H1 (cell line): ENCODE measurements at regions not wholly inside any gene's neighbourhood (a gene's known extent, or its start where the extent isn't known, plus 50 kb on each side); places are given as distances from the start of the nearest gene placed in this dataset.

ENCODE experiments used
- CTCF ChIA-PET: fragments of 300-600 bp; sonication (Branson Sonifier 250); formaldehyde crosslinking; loops from one replicate; lab custom pipeline; 2021; ENCODE audit not compliant: partially characterized antibody; lab: Charles Lee
- POLR2A ChIA-PET: fragments of 300-600 bp; sonication (Branson Sonifier 250); formaldehyde crosslinking; loops from one replicate; lab custom pipeline; 2021; ENCODE audit warnings: inconsistent platforms; ENCODE audit not compliant: partially characterized antibody; lab: Charles Lee
- DNase-seq, 2 experiments: peaks; one replicate each; pipeline versions ENCODE4 v3.0.0 to v3.0.0-alpha.2; 2010 to 2022; ENCODE audit warnings: low spot score in 2 of 2, low read depth in 1 of 2, mixed read lengths in 1 of 2
- FAIRE-seq: peaks from 2 replicates; lab custom pipeline; 2011; peaks lifted over from hg19 to GRCh38; lab: Jason Lieb, UNC
- H2AFZ ChIP-seq: 2 replicates; pipeline ENCODE4 v1.8.1; 2012; ENCODE audit warnings: low read length, inconsistent platforms
- H2AK5ac ChIP-seq: 2 replicates; pipeline ENCODE4 v1.6.1; 2013; ENCODE audit warnings: low read depth, low read length
- H2BK120ac ChIP-seq: replicated peaks from 2 replicates; pipeline ENCODE3; 2013; ENCODE audit warnings: low read depth, low read length, inconsistent platforms
- H2BK12ac ChIP-seq: 2 replicates; pipeline ENCODE4 v1.6.1; 2013; ENCODE audit warnings: low read depth, low read length
- H2BK15ac ChIP-seq: 2 replicates; pipeline ENCODE4 v1.6.1; 2013; ENCODE audit warnings: low read length
- H2BK20ac ChIP-seq: 2 replicates; pipeline ENCODE4 v1.6.1; 2013; ENCODE audit warnings: low read length
- H2BK5ac ChIP-seq: 2 replicates; pipeline ENCODE4 v1.6.1; 2013; ENCODE audit warnings: low read depth, low read length
- H3K14ac ChIP-seq: 2 replicates; pipeline ENCODE4 v1.6.1; 2013; ENCODE audit warnings: inconsistent platforms; ENCODE audit not compliant: insufficient read length
- H3K18ac ChIP-seq: 2 replicates; pipeline ENCODE4 v1.6.1; 2013; ENCODE audit warnings: low read length; ENCODE audit errors: extremely low read depth
- H3K23ac ChIP-seq: 2 replicates; pipeline ENCODE4 v1.6.1; 2013; ENCODE audit warnings: inconsistent platforms; ENCODE audit not compliant: insufficient read length
- H3K23me2 ChIP-seq: 2 replicates; pipeline ENCODE4 v1.6.1; 2013; ENCODE audit warnings: low read depth, low read length
- H3K27ac ChIP-seq: 2 replicates; pipeline ENCODE4 v1.6.1; 2011; ENCODE audit warnings: low read depth, low read length, inconsistent platforms
- H3K27me3 ChIP-seq, 4 experiments: replicated peaks in 1 of 4; 1 replicate in 1 of 4; 2 replicates in 3 of 4; pipeline versions ENCODE4 v1.6.1 to v1.8.1; 2011 to 2013; ENCODE audit warnings: low read length in 3 of 4, mild to moderate bottlenecking in 3 of 4, inconsistent platforms in 2 of 4, mixed read lengths in 2 of 4, moderate library complexity in 1 of 4; ENCODE audit not compliant: control insufficient read depth in 3 of 4, insufficient read depth in 3 of 4; ENCODE audit errors: extremely low read depth in 1 of 4
- H3K36me3 ChIP-seq, 4 experiments: 2 replicates each; pipeline versions ENCODE4 v1.6.1 to v1.8.1; 2011 to 2013; ENCODE audit warnings: mild to moderate bottlenecking in 4 of 4, low read length in 3 of 4, moderate library complexity in 2 of 4, control low read depth in 1 of 4, inconsistent platforms in 1 of 4; ENCODE audit not compliant: insufficient read depth in 4 of 4, control insufficient read depth in 2 of 4
- H3K4ac ChIP-seq: replicated peaks from 2 replicates; pipeline ENCODE3; 2013; ENCODE audit warnings: low read length, low read depth, mixed read lengths, inconsistent platforms; ENCODE audit not compliant: insufficient read length
- H3K4me1 ChIP-seq, 4 experiments: replicated peaks in 1 of 4; 1 replicate in 1 of 4; 2 replicates in 3 of 4; pipeline versions ENCODE4 v1.6.1 to v1.8.1; 2011 to 2013; ENCODE audit warnings: low read length in 3 of 4, inconsistent platforms in 2 of 4, mixed read lengths in 1 of 4; ENCODE audit not compliant: insufficient read depth in 4 of 4, control insufficient read depth in 3 of 4
- H3K4me2 ChIP-seq, 2 experiments: 2 replicates each; pipeline versions ENCODE4 v1.6.1 to v1.8.1; 2011 to 2013; ENCODE audit warnings: low read depth in 2 of 2, low read length in 2 of 2, control low read depth in 1 of 2, inconsistent platforms in 1 of 2, mild to moderate bottlenecking in 1 of 2; ENCODE audit not compliant: insufficient read depth in 1 of 2
- H3K4me3 ChIP-seq, 4 experiments: fragments of 200-600, 300-600 bp in 1 of 4; sonication (generic), shearing (Covaris generic), sonication (Bioruptor Twin) in 1 of 4; 2 replicates each; pipeline versions ENCODE4 v1.5.1 to v1.8.1; 2011 to 2016; ENCODE audit warnings: low read length in 4 of 4, low read depth in 3 of 4, control low read depth in 2 of 4, inconsistent platforms in 2 of 4, mild to moderate bottlenecking in 2 of 4, mixed read lengths in 1 of 4, moderate library complexity in 1 of 4; ENCODE audit not compliant: insufficient read depth in 2 of 4; ENCODE audit errors: extremely low read depth in 1 of 4
- H3K56ac ChIP-seq: replicated peaks from 2 replicates; pipeline ENCODE3; 2013; ENCODE audit warnings: low read depth, mild to moderate bottlenecking, mixed read lengths, low read length, inconsistent platforms; ENCODE audit not compliant: insufficient read length
- H3K79me1 ChIP-seq: 2 replicates; pipeline ENCODE4 v1.6.1; 2013; ENCODE audit warnings: low read depth, low read length, control low read depth
- H3K79me2 ChIP-seq, 2 experiments: 2 replicates each; pipeline versions ENCODE4 v1.6.1 to v1.8.1; 2012 to 2013; ENCODE audit warnings: low read length in 2 of 2, mild to moderate bottlenecking in 2 of 2, inconsistent platforms in 1 of 2; ENCODE audit not compliant: insufficient read depth in 2 of 2, control insufficient read depth in 1 of 2
- H3K9ac ChIP-seq, 4 experiments: replicated peaks in 1 of 4; 1 replicate in 1 of 4; 2 replicates in 3 of 4; pipeline versions ENCODE4 v1.6.1 to v1.8.1; 2011 to 2013; ENCODE audit warnings: low read depth in 3 of 4, low read length in 3 of 4, control low read depth in 2 of 4, mild to moderate bottlenecking in 2 of 4, moderate library complexity in 2 of 4, inconsistent platforms in 1 of 4; ENCODE audit errors: extremely low read depth in 1 of 4
- H3K9me3 ChIP-seq, 2 experiments: 2 replicates each; pipeline versions ENCODE4 v1.6.1 to v1.8.1; 2012 to 2013; ENCODE audit warnings: mild to moderate bottlenecking in 2 of 2, moderate library complexity in 2 of 2, control low read depth in 1 of 2, inconsistent platforms in 1 of 2, low read depth in 1 of 2, low read length in 1 of 2, mixed read lengths in 1 of 2; ENCODE audit not compliant: insufficient read depth in 2 of 2
- H4K20me1 ChIP-seq, 2 experiments: replicated peaks in 1 of 2; 2 replicates each; pipeline versions ENCODE3 to v1.8.1; 2011 to 2013; ENCODE audit warnings: inconsistent platforms in 2 of 2, low read length in 2 of 2, mild to moderate bottlenecking in 1 of 2; ENCODE audit not compliant: insufficient read depth in 2 of 2, control insufficient read depth in 1 of 2
- H4K5ac ChIP-seq: 2 replicates; pipeline ENCODE4 v1.6.1; 2013; ENCODE audit warnings: low read length, low read depth, mixed read lengths, inconsistent platforms; ENCODE audit not compliant: insufficient read length
- H4K8ac ChIP-seq: 2 replicates; pipeline ENCODE4 v1.8.0; 2013; ENCODE audit warnings: mild to moderate bottlenecking, moderate library complexity, low read length, inconsistent platforms; ENCODE audit not compliant: insufficient read depth; ENCODE audit errors: extremely low read depth
- H4K91ac ChIP-seq: replicated peaks from 2 replicates; pipeline ENCODE3; 2013; ENCODE audit warnings: low read length, mixed read lengths, inconsistent platforms; ENCODE audit not compliant: insufficient read length
- CTCF ChIP-seq, 3 experiments: IDR thresholded peaks; 1 replicate in 2 of 3; 2 replicates in 1 of 3; pipeline versions ENCODE4 v1.5.1 to v1.6.1; 2011; ENCODE audit warnings: low read length in 3 of 3, mild to moderate bottlenecking in 3 of 3, inconsistent platforms in 2 of 3, low read depth in 1 of 3, moderate library complexity in 1 of 3; ENCODE audit not compliant: insufficient read depth in 1 of 3; ENCODE audit errors: control extremely low read depth in 1 of 3
- EGR1 ChIP-seq: IDR thresholded peaks from 2 replicates; pipeline ENCODE4 v1.6.1; 2011; ENCODE audit warnings: low read depth, low read length, borderline replicate concordance
- EP300 ChIP-seq, 2 experiments: IDR thresholded peaks; 1 replicate in 1 of 2; 2 replicates in 1 of 2; pipeline ENCODE4 v1.6.1; 2011 to 2012; ENCODE audit warnings: low read depth in 2 of 2, low read length in 2 of 2, mild to moderate bottlenecking in 2 of 2, borderline replicate concordance in 1 of 2, inconsistent platforms in 1 of 2, moderate library complexity in 1 of 2
- GTF2F1 ChIP-seq: IDR thresholded peaks from 2 replicates; pipeline ENCODE4 v1.6.1; 2012; ENCODE audit warnings: low read depth, low read length, improper control_type of control experiment, borderline replicate concordance
- HDAC2 ChIP-seq, 2 experiments: fragments of 300-600 bp in 1 of 2; sonication (generic) in 1 of 2; IDR thresholded peaks; 2 replicates each; pipeline ENCODE4 v1.6.1; 2011 to 2012; ENCODE audit warnings: low read depth in 2 of 2, low read length in 2 of 2, mild to moderate bottlenecking in 2 of 2, moderate library complexity in 2 of 2, borderline replicate concordance in 1 of 2, inconsistent platforms in 1 of 2
- JUN ChIP-seq: IDR thresholded peaks from 2 replicates; pipeline ENCODE4 v1.6.1; 2011; ENCODE audit warnings: low read depth, mild to moderate bottlenecking, improper control_type of control experiment, low read length
- NRF1 ChIP-seq: IDR thresholded peaks from 2 replicates; pipeline ENCODE4 v1.6.1; 2011; ENCODE audit warnings: mild to moderate bottlenecking, low read depth, low read length, improper control_type of control experiment
- POLR2A ChIP-seq, 2 experiments: IDR thresholded peaks; 1 replicate in 1 of 2; 2 replicates in 1 of 2; pipeline ENCODE4 v1.6.1; 2011; ENCODE audit warnings: low read depth in 2 of 2, low read length in 2 of 2, mild to moderate bottlenecking in 2 of 2; ENCODE audit errors: control extremely low read depth in 1 of 2
- POLR2AphosphoS5 ChIP-seq: IDR thresholded peaks from 2 replicates; pipeline ENCODE4 v1.6.1; 2011; ENCODE audit warnings: low read depth, low read length
- SAP30 ChIP-seq: fragments of 300-600 bp; sonication (generic); IDR thresholded peaks from 2 replicates; pipeline ENCODE4 v1.7.1; 2012; ENCODE audit warnings: low read length, moderate library complexity, mild to moderate bottlenecking, inconsistent platforms; ENCODE audit not compliant: insufficient read depth, insufficient replicate concordance
- SIN3A ChIP-seq, 2 experiments: IDR thresholded peaks in 1 of 2; conservative IDR thresholded peaks in 1 of 2; 2 replicates each; pipeline ENCODE4 v1.6.1; 2011 to 2012; ENCODE audit warnings: low read length in 2 of 2, improper control_type of control experiment in 1 of 2, low read depth in 1 of 2, mild to moderate bottlenecking in 1 of 2
- SP2 ChIP-seq: IDR thresholded peaks from 2 replicates; pipeline ENCODE4 v1.6.1; 2012; ENCODE audit warnings: mild to moderate bottlenecking, low read length, inconsistent platforms
- WGBS, 2 experiments: shearing (Covaris generic) in 1 of 2; methylation state at CpG; one replicate each; pipeline versions ENCODE4 v1.1.6 to v1.1.7; 2013 to 2015; ENCODE audit warnings: low lambda C conversion rate in 2 of 2, mixed read lengths in 2 of 2, inconsistent platforms in 1 of 2, low coverage in 1 of 2, missing lambda C conversion rate in 1 of 2; ENCODE audit not compliant: insufficient replicate concordance in 2 of 2, insufficient coverage in 1 of 2, insufficient read length in 1 of 2; ENCODE audit errors: extremely low coverage in 1 of 2, missing lambda C conversion rate in 1 of 2; 5-methylcytosine and 5-hydroxymethylcytosine counted together

- no peak for FAIRE-seq
- WGBS, 2 experiments = 82% methylated on average over 6 of the region's 6 CpGs; no CpG with 5 or more reads in 1 of the 2 experiments
- TF ChIP-seq HDAC2 (IDR thresholded peaks at IDR 0.05; ENCODE audit: borderline replicate concordance in 1 of 2, low read depth in 2 of 2, low read length in 2 of 2) (no peak), POLR2AphosphoS5 (no peak), SAP30 (no peak), GTF2F1 (no peak), POLR2A (IDR thresholded peaks at IDR 0.05; ENCODE audit: control extremely low read depth in 1 of 2, low read depth in 2 of 2, low read length in 2 of 2) (no peak), CTCF (IDR thresholded peaks at IDR 0.05; ENCODE audit: control extremely low read depth in 1 of 3, insufficient read depth in 1 of 3, low read depth in 1 of 3, low read length in 3 of 3) (no peak), EGR1 (no peak), NRF1 (no peak), SIN3A (conservative IDR thresholded peaks at IDR 0.05 in 1 of 2, IDR thresholded peaks at IDR 0.05 in 1 of 2; ENCODE audit: low read depth in 1 of 2, low read length in 2 of 2) (no peak), JUN (no peak), SP2 (no peak), EP300 (IDR thresholded peaks at IDR 0.05; ENCODE audit: borderline replicate concordance in 1 of 2, low read depth in 2 of 2, low read length in 2 of 2) (no peak)
Observed at GRCh38 chr14:41393512-41393911, 213.2 kb upstream of the LRFN5 start.

More at GRCh38 chr14:41393512-41393911, 213.2 kb upstream of the LRFN5 start:
- no peak overlapping the region for H3K4ac ChIP-seq
- no peaks in the 10 kb centered on the region for H3K9me3 ChIP-seq
- no peak overlapping the region for H2AFZ ChIP-seq
- H3K4me1 ChIP-seq = no peaks in the 10 kb centered on the region
- no peak overlapping the region for H3K23ac ChIP-seq
- no peak overlapping the region for H2BK120ac ChIP-seq
- no peaks in the 10 kb centered on the region for H3K36me3 ChIP-seq
- H2BK12ac ChIP-seq = no peak overlapping the region
- no peak overlapping the region for H3K14ac ChIP-seq
- H2BK20ac ChIP-seq = no peak overlapping the region
- H3K79me1 ChIP-seq = no peaks in the 10 kb centered on the region
- H4K20me1 ChIP-seq = no peaks in the 10 kb centered on the region
- no peaks in the 10 kb centered on the region for H3K79me2 ChIP-seq
- no peaks in the 10 kb centered on the region for H3K27me3 ChIP-seq
- H3K9ac ChIP-seq = no peak overlapping the region
- H3K4me3 ChIP-seq = no peak overlapping the region
- no peak overlapping the region for H4K8ac ChIP-seq
- POLR2A ChIA-PET = no interaction called here
- no peak overlapping the region for H2BK5ac ChIP-seq
- H2BK15ac ChIP-seq = no peak overlapping the region
- no peak overlapping the region for H3K27ac ChIP-seq
- DNase-seq = no peak
- H3K4me2 ChIP-seq = no peak overlapping the region
- no peak overlapping the region for H3K56ac ChIP-seq
- H4K91ac ChIP-seq = no peak overlapping the region
- CTCF ChIA-PET = no interaction called here
- no peaks in the 10 kb centered on the region for H3K23me2 ChIP-seq
- H4K5ac ChIP-seq = no peak overlapping the region
- no peak overlapping the region for H2AK5ac ChIP-seq
- no peak overlapping the region for H3K18ac ChIP-seq
